Endothelial cell of umbilical vein (primary cell): ENCODE measurements at regions not wholly inside any gene's neighbourhood (a gene's known extent, or its start where the extent isn't known, plus 50 kb on each side); places are given as distances from the start of the nearest gene placed in this dataset.

ENCODE experiments used
- EZH2 ChIP-seq: IDR thresholded peaks from 2 replicates; pipeline ENCODE4 v1.6.1; 2012; ENCODE audit warnings: borderline replicate concordance, low read depth, mild to moderate bottlenecking, moderate library complexity, low read length, inconsistent platforms; ENCODE audit not compliant: severe bottlenecking
- FOS ChIP-seq: IDR thresholded peaks from 2 replicates; pipeline ENCODE4 v1.6.1; 2011; ENCODE audit warnings: mild to moderate bottlenecking, low read length, moderate library complexity, borderline replicate concordance; ENCODE audit not compliant: insufficient read depth
- GATA2 ChIP-seq: IDR thresholded peaks from 2 replicates; pipeline ENCODE4 v1.7.0; 2011; ENCODE audit warnings: low read depth, mild to moderate bottlenecking, moderate library complexity, mixed read lengths, low read length; ENCODE audit not compliant: insufficient read length, insufficient read depth
- JUN ChIP-seq: IDR thresholded peaks from 2 replicates; pipeline ENCODE4 v1.6.1; 2011; ENCODE audit warnings: borderline replicate concordance, low read depth; ENCODE audit not compliant: insufficient read length, insufficient read depth
- POLR2A ChIP-seq: IDR thresholded peaks from 2 replicates; pipeline ENCODE4 v1.6.1; 2012; ENCODE audit warnings: low read depth, mild to moderate bottlenecking, control low read depth, low read length
- POLR2AphosphoS5 ChIP-seq: IDR thresholded peaks from 2 replicates; pipeline ENCODE4 v1.6.1; 2012; ENCODE audit warnings: low read depth, mild to moderate bottlenecking, control low read depth, low read length, moderate library complexity; ENCODE audit not compliant: insufficient read depth
- TF ChIP-seq, protein P1 (sequence below), 2 donors: IDR thresholded peaks; 1 replicate in 1 of 2; 2 replicates in 1 of 2; pipeline ENCODE4 v1.5.1; 2011; ENCODE audit warnings: low read length in 2 of 2, mild to moderate bottlenecking in 2 of 2, moderate library complexity in 2 of 2, control low read depth in 1 of 2, inconsistent platforms in 1 of 2, low read depth in 1 of 2; ENCODE audit not compliant: insufficient read depth in 1 of 2; ENCODE audit errors: extremely low read depth in 1 of 2
- TF ChIP-seq, protein P2 (sequence below): IDR thresholded peaks from 2 replicates; pipeline ENCODE4 v1.6.1; 2011; ENCODE audit not compliant: insufficient read depth, insufficient read length

DNA sequence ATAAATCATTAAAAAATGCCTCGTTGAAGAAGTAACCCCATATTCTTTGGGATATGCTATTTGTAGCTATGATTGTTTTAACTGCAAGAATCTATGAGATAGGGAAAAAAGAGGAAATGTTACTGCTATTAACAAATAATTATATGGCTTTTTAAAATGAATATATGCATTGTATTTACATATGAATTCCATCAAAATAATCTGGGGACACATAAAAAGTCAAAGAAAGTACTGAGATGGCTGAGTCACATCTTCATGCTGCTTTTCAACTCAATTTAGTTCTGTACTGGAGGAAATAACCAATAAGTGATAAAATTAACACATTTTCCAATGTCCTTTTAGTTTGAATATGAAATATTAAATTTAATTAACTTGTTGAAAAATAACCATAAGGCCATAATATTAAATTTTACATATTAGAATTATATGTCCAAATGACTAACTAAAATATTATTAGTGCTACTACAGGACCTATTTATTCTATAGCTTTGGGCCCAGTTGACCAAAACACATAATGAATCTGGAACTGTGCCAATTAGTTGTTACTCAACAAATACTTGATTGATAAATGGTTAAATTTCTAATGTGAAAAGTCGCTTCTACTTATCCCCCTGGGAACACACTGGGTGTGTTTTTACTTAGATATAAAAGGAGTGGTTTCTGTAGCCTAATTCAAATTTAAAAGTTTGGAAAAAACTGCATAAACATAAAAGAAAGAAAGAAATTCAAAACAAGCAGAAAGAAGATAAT, 214.6 kb upstream of the PFKP start:
- TF ChIP-seq POLR2A (no peak), POLR2AphosphoS5 (no peak), FOS (no peak), JUN (no peak), EZH2 (no peak), GATA2 (no peak)
- TF ChIP-seq, protein P1, sequence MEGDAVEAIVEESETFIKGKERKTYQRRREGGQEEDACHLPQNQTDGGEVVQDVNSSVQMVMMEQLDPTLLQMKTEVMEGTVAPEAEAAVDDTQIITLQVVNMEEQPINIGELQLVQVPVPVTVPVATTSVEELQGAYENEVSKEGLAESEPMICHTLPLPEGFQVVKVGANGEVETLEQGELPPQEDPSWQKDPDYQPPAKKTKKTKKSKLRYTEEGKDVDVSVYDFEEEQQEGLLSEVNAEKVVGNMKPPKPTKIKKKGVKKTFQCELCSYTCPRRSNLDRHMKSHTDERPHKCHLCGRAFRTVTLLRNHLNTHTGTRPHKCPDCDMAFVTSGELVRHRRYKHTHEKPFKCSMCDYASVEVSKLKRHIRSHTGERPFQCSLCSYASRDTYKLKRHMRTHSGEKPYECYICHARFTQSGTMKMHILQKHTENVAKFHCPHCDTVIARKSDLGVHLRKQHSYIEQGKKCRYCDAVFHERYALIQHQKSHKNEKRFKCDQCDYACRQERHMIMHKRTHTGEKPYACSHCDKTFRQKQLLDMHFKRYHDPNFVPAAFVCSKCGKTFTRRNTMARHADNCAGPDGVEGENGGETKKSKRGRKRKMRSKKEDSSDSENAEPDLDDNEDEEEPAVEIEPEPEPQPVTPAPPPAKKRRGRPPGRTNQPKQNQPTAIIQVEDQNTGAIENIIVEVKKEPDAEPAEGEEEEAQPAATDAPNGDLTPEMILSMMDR (IDR thresholded peaks at IDR 0.05; ENCODE audit: extremely low read depth in 1 of 2, insufficient read depth in 1 of 2, low read depth in 1 of 2, low read length in 2 of 2), result no peak
- TF ChIP-seq, protein P2, sequence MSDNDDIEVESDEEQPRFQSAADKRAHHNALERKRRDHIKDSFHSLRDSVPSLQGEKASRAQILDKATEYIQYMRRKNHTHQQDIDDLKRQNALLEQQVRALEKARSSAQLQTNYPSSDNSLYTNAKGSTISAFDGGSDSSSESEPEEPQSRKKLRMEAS, result no peak
